HG02870 (cell line): ENCODE measurements at regions not wholly inside any gene's neighbourhood (a gene's known extent, or its start where the extent isn't known, plus 50 kb on each side); places are given as distances from the start of the nearest gene placed in this dataset.
"Not testable (repeated sequence)": the region's sequence is repeated elsewhere in the genome, so short reads cannot be mapped to it uniquely, and the experiment has no call there.

ENCODE experiments used
- ATAC-seq: cut with Tn5 transposase; IDR thresholded peaks from one replicate; pipeline ENCODE4 v1.9.1; 2021; ENCODE audit warnings: mild to moderate bottlenecking, moderate library complexity; ENCODE audit not compliant: unreplicated experiment

DNA sequence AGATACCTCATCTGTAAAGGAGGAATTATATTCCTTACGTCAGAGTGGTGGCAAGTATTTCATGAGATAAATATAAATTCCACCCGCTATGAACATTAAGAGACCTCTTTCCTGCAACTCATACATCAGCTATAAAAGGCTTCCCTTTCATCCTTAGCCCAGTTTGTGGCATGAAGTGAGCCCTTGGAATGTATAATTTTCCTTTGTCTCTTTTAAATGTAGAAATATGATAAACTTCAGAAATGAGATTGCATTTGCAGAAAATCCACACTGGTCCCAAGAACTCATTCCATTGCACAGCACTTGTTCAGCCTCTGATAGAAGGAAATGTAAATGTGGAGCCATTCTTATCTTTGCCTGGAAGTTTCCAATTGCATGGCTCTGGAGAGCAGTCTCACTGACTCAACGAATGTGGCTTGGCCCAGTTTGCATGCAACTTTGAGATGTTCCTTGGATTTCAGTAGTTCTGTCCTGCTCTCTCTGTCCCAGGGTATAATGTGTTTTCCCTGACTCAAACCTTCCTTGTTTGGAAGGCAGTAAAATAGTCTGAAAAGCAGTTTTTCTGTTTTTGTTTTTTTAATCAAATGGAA, 746.4 kb downstream of the CDH11 start:
- no peak for ATAC-seq

GRCh38 chr16:64370112-64370511, 751.8 kb downstream of the CDH11 start:
- no peak for ATAC-seq

GRCh38 chr16:64365448-64365931, 756.4 kb downstream of the CDH11 start:
- ATAC-seq, result no peak

GRCh38 chr16:64364894-64365293, 757.0 kb downstream of the CDH11 start:
- ATAC-seq, result no peak

GRCh38 chr16:64364416-64364815, 757.4 kb downstream of the CDH11 start:
- no peak for ATAC-seq

DNA sequence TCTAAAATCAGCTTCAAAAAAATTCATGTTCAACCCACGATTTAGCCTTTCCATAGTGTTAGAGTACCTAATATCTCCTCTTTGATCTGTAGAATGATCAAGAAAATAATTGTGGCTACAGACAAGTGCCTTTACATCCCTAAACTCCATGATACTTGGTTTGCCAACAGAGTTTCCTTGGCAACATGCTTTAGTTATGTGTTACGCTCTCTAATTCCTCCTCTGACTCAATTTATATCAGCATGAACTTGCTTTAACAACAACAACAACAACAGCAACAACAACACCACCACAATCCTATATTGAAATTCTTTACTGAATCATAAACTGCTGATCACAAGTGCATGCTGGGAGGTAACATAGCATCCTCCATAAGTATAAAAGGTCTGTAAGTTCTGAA, 757.8 kb downstream of the CDH11 start:
- no peak for ATAC-seq

- no peak for ATAC-seq
Measured at GRCh38 chr16:64363039-64363438, 758.8 kb downstream of the CDH11 start.

GRCh38 chr16:64362193-64362592, 759.7 kb downstream of the CDH11 start:
- ATAC-seq, result no peak

GRCh38 chr16:64361753-64362152, 760.1 kb downstream of the CDH11 start:
- ATAC-seq, result no peak

- no peak for ATAC-seq
Measured at GRCh38 chr16:64358291-64358690, 763.6 kb downstream of the CDH11 start.

- ATAC-seq, result no peak
Measured at GRCh38 chr16:64356267-64356666, 765.6 kb downstream of the CDH11 start.

DNA sequence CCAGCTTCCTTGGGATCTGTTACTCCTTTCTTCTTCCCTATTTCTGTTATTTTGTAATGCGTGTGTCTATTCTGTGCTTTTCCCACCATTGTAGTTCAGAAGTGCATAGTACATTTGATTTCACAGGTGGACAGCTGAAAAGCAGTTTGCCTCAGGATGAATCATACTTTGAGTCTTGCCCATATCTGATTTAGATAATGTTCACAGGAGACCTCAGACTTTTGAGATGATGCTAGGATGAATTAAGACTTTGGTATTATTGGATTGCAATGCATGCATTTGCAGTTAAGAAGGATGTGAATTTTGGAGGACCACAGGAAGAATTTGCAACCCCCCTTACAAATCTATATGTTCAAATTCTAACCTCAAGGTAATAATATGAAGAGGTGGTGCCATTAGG, 769.6 kb downstream of the CDH11 start:
- no peak for ATAC-seq

GRCh38 chr16:64351121-64351520, 770.7 kb downstream of the CDH11 start:
- no peak for ATAC-seq

GRCh38 chr16:64346080-64346479, 775.8 kb downstream of the CDH11 start:
- no peak for ATAC-seq

DNA sequence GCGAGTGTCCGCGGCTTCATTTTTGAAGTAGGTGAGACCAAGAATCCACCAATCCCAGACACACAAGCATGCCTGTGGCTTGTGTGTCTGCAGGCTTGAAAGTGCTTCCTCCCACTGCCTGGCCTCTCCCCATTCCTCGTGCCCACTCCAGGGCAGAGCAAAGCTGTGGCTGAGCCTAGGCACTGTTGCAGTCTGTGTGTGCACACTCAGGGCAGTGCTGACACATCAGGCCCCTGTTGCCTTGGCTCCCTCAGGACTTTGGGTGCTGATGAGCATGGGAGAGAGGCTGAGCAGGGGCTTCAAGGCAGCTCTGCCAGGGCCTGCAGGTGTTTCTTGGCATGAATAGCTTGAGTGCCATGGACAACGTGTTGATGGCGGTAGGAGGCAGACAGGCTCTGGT, 776.7 kb downstream of the CDH11 start:
- ATAC-seq, result no peak

GRCh38 chr16:64343820-64344443, 777.9 kb downstream of the CDH11 start:
- not testable (repeated sequence) for ATAC-seq

GRCh38 chr16:64343061-64343819, 778.6 kb downstream of the CDH11 start:
- ATAC-seq, result no peak

DNA sequence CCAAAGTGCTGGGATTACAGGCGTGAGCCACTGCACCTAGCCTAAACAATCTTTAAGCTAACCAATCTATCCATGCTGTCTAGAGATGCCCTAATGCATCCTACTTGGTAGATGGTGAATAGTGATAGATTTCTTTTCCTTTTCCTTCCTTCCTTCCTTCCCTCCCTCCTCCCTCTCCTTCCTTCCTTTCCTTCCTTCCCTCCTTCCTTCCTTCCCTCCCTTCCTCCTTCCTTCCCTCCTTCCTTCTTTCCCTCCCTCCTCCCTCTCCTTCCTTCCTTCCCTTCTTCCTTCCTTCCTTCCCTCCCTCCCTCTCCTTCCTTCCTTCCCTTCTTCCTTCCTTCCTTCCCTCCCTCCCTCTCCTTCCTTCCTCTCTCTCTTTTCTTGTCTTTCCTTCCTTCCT, 780.5 kb downstream of the CDH11 start:
- not testable (repeated sequence) for ATAC-seq

DNA sequence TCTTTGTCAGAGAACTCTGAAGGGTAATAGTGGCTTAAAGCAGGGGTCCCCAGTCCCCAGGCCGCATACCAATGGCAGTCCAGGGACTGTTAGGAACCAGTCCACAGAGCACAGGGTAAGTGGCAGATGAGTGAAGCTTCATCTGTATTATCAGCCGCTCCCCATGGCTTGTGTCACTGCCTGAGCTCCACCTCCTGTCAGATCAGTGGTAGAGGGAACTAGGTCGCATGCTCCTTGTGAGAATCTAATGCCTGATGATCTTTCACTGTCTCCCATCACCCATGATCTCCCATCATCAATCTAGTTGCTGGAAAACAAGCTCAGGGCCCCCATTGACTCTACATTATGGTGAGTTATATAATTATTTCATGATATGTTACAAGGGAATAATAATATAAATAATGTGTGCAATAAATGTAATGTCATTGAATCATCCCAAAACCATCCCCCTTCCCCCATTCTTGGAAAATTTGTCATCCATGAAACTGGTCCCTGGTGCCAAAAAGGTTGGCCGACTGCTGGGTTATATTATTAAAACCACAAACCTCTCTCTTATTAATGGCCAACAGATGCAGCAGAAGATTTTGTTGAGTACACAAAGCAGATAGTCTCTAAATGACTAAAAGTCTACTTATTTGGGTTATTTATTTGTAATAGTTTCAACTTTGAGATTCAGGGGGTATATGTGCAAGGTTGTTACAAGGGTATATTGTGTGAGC, 782.7 kb downstream of the CDH11 start:
- no peak for ATAC-seq

DNA sequence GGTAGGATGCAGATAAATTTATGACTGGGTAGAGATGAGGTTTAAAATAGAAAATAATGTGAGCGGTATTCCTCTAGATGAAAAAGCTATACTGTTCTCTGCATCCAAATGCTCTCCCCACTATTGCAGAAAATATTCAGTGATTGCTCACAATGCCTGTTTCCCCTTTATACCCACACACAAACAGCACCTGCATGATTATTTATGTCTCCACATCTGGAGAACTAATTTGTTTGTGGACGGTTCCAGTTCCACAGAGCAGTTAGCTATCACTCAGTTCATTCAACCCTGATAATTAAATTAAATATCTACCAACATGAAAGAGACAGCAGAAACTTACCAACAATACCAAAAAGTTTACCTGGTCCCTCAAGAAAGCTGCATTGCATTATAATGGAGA, 800.0 kb downstream of the CDH11 start:
- no peak for ATAC-seq

- ATAC-seq, result no peak
Measured at GRCh38 chr16:64321066-64321465, 800.8 kb downstream of the CDH11 start.
